ENCODE measurements at regions not wholly inside any gene's neighbourhood (a gene's known extent, or its start where the extent isn't known, plus 50 kb on each side); places are given as distances from the start of the nearest gene placed in this dataset.

GRCh38 chr11:31926816-31927528, 115.8 kb upstream of the PAX6 start:
- ATAC-seq, result no peak

GRCh38 chr11:31926106-31926505, 115.0 kb upstream of the PAX6 start:
- Histone ChIP-seq H3K36me3 (ENCODE audit: low read depth) (no peaks in the 10 kb centered on the region), H3K4me3 (no peak overlapping the region), H3K4me1 (ENCODE audit: low read depth) (no peaks in the 10 kb centered on the region), H3K9me3 (no peaks in the 10 kb centered on the region)
- ATAC-seq, result no peak
- TF ChIP-seq CTCF (IDR thresholded peaks at IDR 0.05), result no peak
- DNase-seq, result no peak
- intact Hi-C loops (cut with DNase I, micrococcal nuclease), result no loop called here

More at GRCh38 chr11:31926816-31927528, 115.8 kb upstream of the PAX6 start:
- DNase-seq, result no peak
- no peak for TF ChIP-seq CTCF (IDR thresholded peaks at IDR 0.05)
- no peaks in the 10 kb centered on the region for H3K36me3 ChIP-seq (ENCODE audit: low read depth)
- no peaks in the 10 kb centered on the region for H3K9me3 ChIP-seq
- intact Hi-C loops (cut with DNase I, micrococcal nuclease), result no loop called here
- H3K4me1 ChIP-seq (ENCODE audit: low read depth), result no peaks in the 10 kb centered on the region
- no peak overlapping the region for H3K4me3 ChIP-seq

- Histone ChIP-seq H3K36me3 (ENCODE audit: low read depth) (no peaks in the 10 kb centered on the region), H3K4me3 (no peak overlapping the region), H3K4me1 (ENCODE audit: low read depth) (no peaks in the 10 kb centered on the region), H3K9me3 (no peaks in the 10 kb centered on the region)
- TF ChIP-seq CTCF (IDR thresholded peaks at IDR 0.05), result no peak
- intact Hi-C loops (cut with DNase I, micrococcal nuclease), result no loop called here
- ATAC-seq (no peak), DNase-seq (no peak)
Measured at GRCh38 chr11:31922450-31922849, 111.3 kb upstream of the PAX6 start.

GRCh38 chr11:31921081-31921480, 110.0 kb upstream of the PAX6 start:
- ATAC-seq (no peak), DNase-seq (no peak)
- no peaks in the 10 kb centered on the region for H3K9me3 ChIP-seq
- no peaks in the 10 kb centered on the region for H3K4me1 ChIP-seq (ENCODE audit: low read depth)
- H3K36me3 ChIP-seq (ENCODE audit: low read depth), result no peaks in the 10 kb centered on the region
- no peak for TF ChIP-seq CTCF (IDR thresholded peaks at IDR 0.05)
- H3K4me3 ChIP-seq, result no peak overlapping the region
- intact Hi-C loops (cut with DNase I, micrococcal nuclease), result no loop called here

GRCh38 chr11:31919175-31919574, 108.1 kb upstream of the PAX6 start:
- no peak for ATAC-seq
- DNase-seq, result no peak
- no peaks in the 10 kb centered on the region for H3K4me1 ChIP-seq (ENCODE audit: low read depth)
- no peak for TF ChIP-seq CTCF (IDR thresholded peaks at IDR 0.05)
- H3K4me3 ChIP-seq, result no peak overlapping the region
- intact Hi-C loops (cut with DNase I, micrococcal nuclease), result no loop called here
- no peaks in the 10 kb centered on the region for H3K36me3 ChIP-seq (ENCODE audit: low read depth)
- no peaks in the 10 kb centered on the region for H3K9me3 ChIP-seq

- no peak for DNase-seq
- ATAC-seq, result no peak
- no peak overlapping the region for H3K4me3 ChIP-seq
- no peaks in the 10 kb centered on the region for H3K9me3 ChIP-seq
- no peak for TF ChIP-seq CTCF (IDR thresholded peaks at IDR 0.05)
- no peaks in the 10 kb centered on the region for H3K36me3 ChIP-seq (ENCODE audit: low read depth)
- intact Hi-C loops (cut with DNase I, micrococcal nuclease), result no loop called here
- no peaks in the 10 kb centered on the region for H3K4me1 ChIP-seq (ENCODE audit: low read depth)
Measured at GRCh38 chr11:31915867-31916266, 104.7 kb upstream of the PAX6 start.

All from mucosa of descending colon (tissue), 3 donors.